PC-3 (cell line): ENCODE measurements at regions not wholly inside any gene's neighbourhood (a gene's known extent, or its start where the extent isn't known, plus 50 kb on each side); places are given as distances from the start of the nearest gene placed in this dataset.

Experiments used
- EZH2 ChIP-seq: fragments of 300-600 bp; sonication (generic); IDR thresholded peaks from one replicate; pipeline ENCODE4 v1.6.1; 2017; ENCODE audit warnings: antibody characterized with exemption, mild to moderate bottlenecking, low read length; ENCODE audit not compliant: unreplicated experiment
- EZH2phosphoT487 ChIP-seq: fragments of 300-600 bp; sonication (generic); IDR thresholded peaks from 2 replicates; pipeline ENCODE4 v1.6.1; 2018; ENCODE audit warnings: mild to moderate bottlenecking, antibody characterized with exemption, low read length, borderline replicate concordance
- TF ChIP-seq, protein P1 (sequence below): fragments of 300-600 bp; sonication (generic); conservative IDR thresholded peaks from 2 replicates; pipeline ENCODE4 v1.5.1; 2017; ENCODE audit warnings: antibody characterized with exemption, low read depth, mild to moderate bottlenecking, low read length

DNA sequence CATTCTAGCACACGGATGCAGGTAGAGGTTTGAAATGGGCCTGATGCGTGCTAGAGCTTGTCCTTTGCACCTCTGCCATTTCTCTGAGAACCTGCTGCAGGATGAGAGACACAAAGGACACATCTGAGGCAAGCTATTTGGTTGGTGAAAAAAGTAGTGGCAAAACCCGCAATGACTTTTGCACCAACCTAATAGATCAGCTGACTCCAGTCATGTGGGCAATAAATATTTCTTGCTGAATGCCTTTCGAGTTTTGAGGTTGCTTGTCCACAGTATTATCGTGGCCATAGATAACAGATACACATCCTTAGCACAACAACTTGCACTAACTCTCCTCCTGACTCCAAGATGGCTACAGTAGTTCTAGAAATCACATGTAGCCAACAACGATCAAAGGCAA lies 57.8 kb upstream of the ZNF423 start:
- TF ChIP-seq, protein P1, sequence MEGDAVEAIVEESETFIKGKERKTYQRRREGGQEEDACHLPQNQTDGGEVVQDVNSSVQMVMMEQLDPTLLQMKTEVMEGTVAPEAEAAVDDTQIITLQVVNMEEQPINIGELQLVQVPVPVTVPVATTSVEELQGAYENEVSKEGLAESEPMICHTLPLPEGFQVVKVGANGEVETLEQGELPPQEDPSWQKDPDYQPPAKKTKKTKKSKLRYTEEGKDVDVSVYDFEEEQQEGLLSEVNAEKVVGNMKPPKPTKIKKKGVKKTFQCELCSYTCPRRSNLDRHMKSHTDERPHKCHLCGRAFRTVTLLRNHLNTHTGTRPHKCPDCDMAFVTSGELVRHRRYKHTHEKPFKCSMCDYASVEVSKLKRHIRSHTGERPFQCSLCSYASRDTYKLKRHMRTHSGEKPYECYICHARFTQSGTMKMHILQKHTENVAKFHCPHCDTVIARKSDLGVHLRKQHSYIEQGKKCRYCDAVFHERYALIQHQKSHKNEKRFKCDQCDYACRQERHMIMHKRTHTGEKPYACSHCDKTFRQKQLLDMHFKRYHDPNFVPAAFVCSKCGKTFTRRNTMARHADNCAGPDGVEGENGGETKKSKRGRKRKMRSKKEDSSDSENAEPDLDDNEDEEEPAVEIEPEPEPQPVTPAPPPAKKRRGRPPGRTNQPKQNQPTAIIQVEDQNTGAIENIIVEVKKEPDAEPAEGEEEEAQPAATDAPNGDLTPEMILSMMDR = no peak
- TF ChIP-seq EZH2 (no peak), EZH2phosphoT487 (no peak)
